Stimulated activated CD8-positive, alpha-beta memory T cell treated with anti-CD3 and anti-CD28 coated beads, Interleukin-12 subunit alpha, Interleukin-12 subunit beta, amount 100 ng/mL, for 4 hours (primary cell): ENCODE measurements at regions not wholly inside any gene's neighbourhood (a gene's known extent, or its start where the extent isn't known, plus 50 kb on each side); places are given as distances from the start of the nearest gene placed in this dataset.

Experiments
- DNase-seq: peaks from one replicate; pipeline ENCODE4 v3.0.0-alpha.2; 2020; ENCODE audit warnings: low read depth

- no peak for DNase-seq
These were observed 208.9 kb upstream of the PFKP start for GRCh38 chr10:2858452-2858851.

GRCh38 chr10:2856598-2856997, 210.8 kb upstream of the PFKP start:
- no peak for DNase-seq

- DNase-seq: no peak
These were observed 214.6 kb upstream of the PFKP start for GRCh38 chr10:2852574-2853323.

- no peak for DNase-seq
These were observed 215.8 kb upstream of the PFKP start for GRCh38 chr10:2851566-2851965.

- no peak for DNase-seq
These were observed 217.1 kb upstream of the PFKP start for GRCh38 chr10:2850202-2850601.

GRCh38 chr10:2844925-2845324, 222.4 kb upstream of the PFKP start:
- no peak for DNase-seq

GRCh38 chr10:2839081-2839725, 228.1 kb upstream of the PFKP start:
- no peak for DNase-seq

GRCh38 chr10:2837674-2838073, 229.7 kb upstream of the PFKP start:
- no peak for DNase-seq

- DNase-seq: no peak
These were observed 230.3 kb upstream of the PFKP start for GRCh38 chr10:2836921-2837662.

GRCh38 chr10:2834214-2834613, 233.1 kb upstream of the PFKP start:
- no peak for DNase-seq

- DNase-seq: no peak
These were observed 235.8 kb upstream of the PFKP start for GRCh38 chr10:2831509-2831908.

- no peak for DNase-seq
These were observed 238.6 kb upstream of the PFKP start for GRCh38 chr10:2828741-2829140.

- DNase-seq: no peak
These were observed 240.7 kb upstream of the PFKP start for GRCh38 chr10:2826675-2827074.

- DNase-seq: no peak
These were observed 241.5 kb upstream of the PFKP start for GRCh38 chr10:2825841-2826240.

- no peak for DNase-seq
These were observed 249.3 kb upstream of the PFKP start for GRCh38 chr10:2817940-2818636.

- no peak for DNase-seq
These were observed 253.7 kb upstream of the PFKP start for GRCh38 chr10:2813693-2814092.

- DNase-seq: no peak
These were observed 254.1 kb upstream of the PFKP start for GRCh38 chr10:2813286-2813685.

- DNase-seq: no peak
These were observed 254.7 kb upstream of the PFKP start for GRCh38 chr10:2812631-2813030.

- no peak for DNase-seq
These were observed 267.2 kb upstream of the PFKP start for GRCh38 chr10:2800178-2800577.

GRCh38 chr10:2798336-2799022, 268.9 kb upstream of the PFKP start:
- no peak for DNase-seq

- no peak for DNase-seq
These were observed 275.4 kb upstream of the PFKP start for GRCh38 chr10:2791774-2792443.
